ENCODE measurements at regions not wholly inside any gene's neighbourhood (a gene's known extent, or its start where the extent isn't known, plus 50 kb on each side); places are given as distances from the start of the nearest gene placed in this dataset.
A peak's percentile ranks its signal among the peaks of the same experiment; 100 is the strongest.
"Not testable (repeated sequence)": the region's sequence is repeated elsewhere in the genome, so short reads cannot be mapped to it uniquely, and the experiment has no call there.

GRCh38 chr19:28655054-28655453 lies 557.9 kb downstream of the UQCRFS1 start:
- no peak for DNase-seq

- DNase-seq, result no peak
Observed at GRCh38 chr19:28652765-28653164, 560.2 kb downstream of the UQCRFS1 start.

DNA sequence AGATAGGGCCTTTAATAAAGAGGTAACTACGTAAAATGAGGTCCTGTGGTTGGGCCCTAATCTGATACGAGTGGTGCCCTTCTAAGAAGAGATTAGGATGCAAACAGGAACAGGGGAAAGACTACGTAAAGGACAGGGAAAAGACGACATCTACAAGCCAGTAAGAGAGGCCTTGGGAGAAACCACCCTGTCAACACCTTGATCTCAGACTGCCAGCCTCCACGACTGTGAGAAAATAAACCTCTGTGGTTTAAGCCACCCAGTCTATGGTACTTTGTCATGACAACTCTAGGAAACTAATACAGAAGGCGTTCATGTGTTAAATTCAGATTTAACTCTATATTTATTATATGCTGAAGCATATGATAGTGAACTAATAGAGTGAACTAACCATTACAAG lies 566.3 kb downstream of the UQCRFS1 start:
- DNase-seq, result no peak

DNA sequence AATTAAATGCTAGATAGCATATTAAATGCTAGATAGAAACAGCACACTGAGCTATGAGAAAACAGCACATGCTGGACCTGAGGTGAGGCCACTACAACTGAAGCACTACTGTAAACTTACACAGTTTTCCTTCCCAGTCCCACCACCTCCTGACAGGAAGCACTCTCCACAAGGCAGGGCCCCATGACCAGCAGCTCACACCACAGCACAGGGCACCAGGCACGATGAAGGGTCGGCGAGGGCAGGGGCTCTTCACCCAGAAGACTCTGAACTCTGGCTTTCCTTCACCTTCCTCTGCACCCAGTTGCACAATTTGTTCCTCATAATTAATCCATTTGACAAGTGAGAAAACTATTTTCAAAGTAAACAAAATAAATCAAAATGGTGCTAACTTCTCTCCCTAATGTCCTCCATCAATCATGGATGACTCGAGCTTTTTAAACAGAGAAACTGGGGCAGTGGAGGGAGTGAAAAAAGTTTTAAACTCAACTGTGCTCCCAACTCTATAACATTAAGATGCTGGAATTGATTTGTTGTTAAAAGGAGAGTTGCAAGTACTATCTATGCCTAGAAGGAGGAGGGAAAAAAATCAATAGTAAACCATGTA lies 568.7 kb downstream of the UQCRFS1 start:
- DNase-seq, result no peak

GRCh38 chr19:28642787-28643683 lies 569.9 kb downstream of the UQCRFS1 start:
- no peak for DNase-seq

DNA sequence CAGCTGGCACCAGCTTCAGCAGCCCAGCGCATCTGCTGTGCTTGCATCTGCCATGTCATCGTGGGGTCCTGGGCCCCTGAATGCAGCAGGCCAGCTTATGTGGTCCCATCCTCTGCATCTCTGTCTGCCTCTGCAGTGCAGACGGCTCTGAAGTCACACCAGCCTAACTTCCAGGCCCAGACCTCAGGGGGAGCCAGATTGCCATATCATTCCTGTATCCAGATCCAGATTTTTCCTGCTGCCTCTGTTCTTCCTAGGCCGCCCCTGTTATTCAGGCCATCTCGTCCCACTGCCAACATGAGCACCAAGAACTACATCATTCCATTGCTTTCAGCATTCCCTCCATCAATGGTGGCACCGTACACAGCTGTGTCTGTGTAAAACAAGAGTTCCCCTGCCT lies 571.6 kb downstream of the UQCRFS1 start:
- DNase-seq, result no peak

- DNase-seq, result no peak
Observed at GRCh38 chr19:28640506-28640905, 572.4 kb downstream of the UQCRFS1 start.

DNA sequence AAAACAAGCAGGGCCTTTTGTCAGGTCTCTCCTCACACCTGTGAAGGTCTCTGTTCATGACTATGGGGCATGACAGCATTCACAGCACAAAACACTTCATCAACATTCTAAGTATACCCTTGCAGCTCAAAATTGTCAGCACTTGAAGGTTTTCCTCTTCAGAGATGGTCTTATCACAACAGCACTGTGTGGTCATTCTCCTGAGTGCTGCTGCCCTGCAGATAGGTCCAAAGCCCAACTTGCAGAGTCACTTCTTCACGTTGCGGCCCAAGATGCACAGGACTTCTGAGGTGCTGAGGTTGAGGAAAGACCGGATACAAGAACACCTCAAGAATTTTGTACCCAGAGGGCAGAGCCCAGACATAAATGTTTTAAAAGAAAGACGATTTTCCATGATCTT lies 574.5 kb downstream of the UQCRFS1 start:
- DNase-seq, result no peak

DNA sequence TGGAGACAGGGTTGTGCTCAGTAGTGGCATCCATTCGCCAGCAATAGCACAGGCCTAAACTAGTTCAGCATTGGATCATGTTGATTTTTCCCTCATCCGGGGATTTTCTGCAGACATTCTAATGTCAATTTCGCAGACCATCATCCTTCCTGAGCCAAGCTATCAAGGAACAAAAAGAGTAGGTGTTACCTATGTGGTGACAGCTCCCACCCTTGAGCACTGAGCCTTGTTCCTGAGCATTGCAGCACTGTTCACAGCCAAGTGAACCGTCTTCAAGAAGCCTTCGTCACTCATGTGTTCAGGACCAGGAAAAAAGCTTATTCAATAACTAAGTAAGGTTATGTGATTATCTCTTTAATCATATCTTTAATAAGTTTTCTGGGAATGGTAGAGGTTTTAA lies 576.2 kb downstream of the UQCRFS1 start:
- no peak for DNase-seq

- no peak for DNase-seq
Observed at GRCh38 chr19:28636016-28636629, 576.8 kb downstream of the UQCRFS1 start.

- no peak for DNase-seq
Observed at GRCh38 chr19:28634837-28635236, 578.1 kb downstream of the UQCRFS1 start.

DNA sequence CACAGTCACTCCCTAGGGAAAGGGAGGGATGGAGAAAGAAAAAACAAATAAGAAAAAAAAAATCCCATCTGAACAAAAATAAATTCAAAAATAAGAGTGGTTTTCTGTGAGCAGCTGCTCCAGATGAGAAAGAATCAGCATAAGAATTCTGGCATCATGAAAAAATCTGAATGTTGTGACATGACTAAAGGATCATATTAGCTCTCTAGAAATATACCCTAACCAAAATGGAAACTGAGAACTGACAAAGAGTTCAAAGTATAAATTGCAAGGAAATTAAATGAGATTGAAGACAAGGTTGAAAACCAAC lies 579.0 kb downstream of the UQCRFS1 start:
- no peak for DNase-seq

DNA sequence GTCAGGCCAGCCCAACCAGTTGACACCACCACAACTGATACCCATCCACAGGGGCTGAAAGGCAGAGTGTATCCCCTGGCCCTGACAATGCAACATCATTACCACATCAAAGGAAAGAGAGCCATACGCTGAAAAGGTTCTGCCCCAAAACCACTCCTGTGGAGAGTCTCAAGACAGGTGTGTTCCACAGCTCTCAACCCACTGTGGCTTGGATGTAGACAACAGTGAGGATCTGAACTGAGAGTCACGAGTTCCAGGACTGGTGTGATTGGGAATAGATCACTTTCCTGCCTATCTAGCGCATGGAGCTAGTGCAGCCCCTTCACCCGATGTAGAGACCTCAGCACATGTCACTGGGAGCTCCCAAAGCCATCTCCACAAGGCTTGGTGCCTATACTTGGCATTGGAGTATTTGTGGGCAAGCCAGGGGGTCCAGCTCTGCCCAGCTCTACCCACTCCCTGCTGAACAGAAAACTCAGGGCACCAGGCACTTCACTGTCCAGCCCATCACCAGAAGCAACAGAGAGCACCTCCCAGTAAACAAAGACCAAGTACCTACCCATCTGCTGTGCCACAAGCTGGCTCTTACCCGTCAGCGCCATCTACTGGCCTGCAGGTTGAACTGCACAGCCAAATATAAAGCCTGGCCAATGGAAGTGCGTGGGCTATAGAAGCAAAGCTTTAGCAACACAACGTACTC lies 579.5 kb downstream of the UQCRFS1 start:
- DNase-seq, result peak; percentile 3

- DNase-seq, result no peak
Observed at GRCh38 chr19:28632371-28633080, 580.4 kb downstream of the UQCRFS1 start.

DNA sequence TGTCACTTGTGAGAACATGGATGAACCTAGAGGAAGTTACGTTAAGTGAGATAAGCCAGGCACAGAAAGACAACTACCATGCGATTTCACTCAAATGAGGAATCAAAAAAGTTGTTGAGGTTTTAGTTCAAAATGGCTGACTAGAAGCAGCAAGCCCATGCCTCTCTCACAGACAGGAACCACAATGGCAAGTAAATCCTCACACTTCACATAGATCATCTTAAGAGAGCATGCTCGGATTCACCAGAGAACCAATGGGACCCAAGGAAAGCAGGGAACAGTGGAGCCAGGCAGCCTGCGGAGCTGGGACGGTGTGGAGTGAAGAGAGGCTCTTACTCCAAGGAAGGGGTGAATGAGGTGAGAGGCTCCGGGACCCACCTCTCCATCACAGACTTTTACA lies 581.0 kb downstream of the UQCRFS1 start:
- no peak for DNase-seq

GRCh38 chr19:28627669-28628068 lies 585.3 kb downstream of the UQCRFS1 start:
- no peak for DNase-seq

DNA sequence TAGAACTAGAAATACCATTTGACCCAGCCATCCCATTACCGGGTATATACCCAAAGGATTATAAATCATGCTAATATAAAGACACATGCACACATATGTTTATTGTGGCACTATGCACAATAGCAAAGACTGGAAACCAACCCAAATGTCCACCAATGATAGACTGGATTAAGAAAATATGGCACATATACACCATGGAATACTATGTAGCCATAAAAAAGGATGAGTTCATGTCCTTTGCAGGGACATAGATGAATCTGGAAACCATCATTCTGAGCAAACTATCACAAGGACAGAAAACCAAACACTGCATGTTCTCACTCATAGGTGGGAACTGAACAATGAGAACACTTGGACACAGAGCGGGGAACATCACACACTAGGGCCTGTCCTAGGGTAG lies 586.5 kb downstream of the UQCRFS1 start:
- DNase-seq, result not testable (repeated sequence)

DNA sequence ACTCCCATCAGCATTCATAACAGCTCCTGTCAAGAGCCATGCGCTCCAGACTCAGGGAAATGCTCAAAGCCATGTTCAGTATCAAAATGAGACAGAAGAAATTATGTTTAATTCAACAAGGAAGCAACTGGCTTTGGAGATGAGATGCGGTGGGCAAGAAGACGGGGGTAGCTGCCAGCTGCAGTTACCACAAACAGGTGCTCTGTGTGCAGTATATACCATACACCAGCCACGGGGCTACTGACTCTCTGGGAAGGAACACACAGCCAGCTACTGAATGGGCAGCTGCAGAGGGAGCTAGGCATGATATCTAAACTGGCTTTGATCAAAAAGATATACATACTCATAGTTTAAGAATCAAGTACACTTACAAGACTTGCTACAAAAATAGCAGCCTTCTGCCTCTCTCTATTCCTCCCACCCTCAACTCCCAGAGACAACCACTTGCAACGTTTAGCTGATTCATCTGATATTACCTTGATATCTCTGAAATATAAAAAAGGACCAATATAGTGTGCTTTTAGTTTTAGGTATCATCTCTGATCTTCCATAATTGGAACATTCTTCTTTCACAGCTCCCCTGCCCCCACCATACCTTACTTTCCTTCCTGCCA lies 593.0 kb downstream of the UQCRFS1 start:
- DNase-seq, result no peak

GRCh38 chr19:28618504-28618903 lies 594.4 kb downstream of the UQCRFS1 start:
- no peak for DNase-seq

DNA sequence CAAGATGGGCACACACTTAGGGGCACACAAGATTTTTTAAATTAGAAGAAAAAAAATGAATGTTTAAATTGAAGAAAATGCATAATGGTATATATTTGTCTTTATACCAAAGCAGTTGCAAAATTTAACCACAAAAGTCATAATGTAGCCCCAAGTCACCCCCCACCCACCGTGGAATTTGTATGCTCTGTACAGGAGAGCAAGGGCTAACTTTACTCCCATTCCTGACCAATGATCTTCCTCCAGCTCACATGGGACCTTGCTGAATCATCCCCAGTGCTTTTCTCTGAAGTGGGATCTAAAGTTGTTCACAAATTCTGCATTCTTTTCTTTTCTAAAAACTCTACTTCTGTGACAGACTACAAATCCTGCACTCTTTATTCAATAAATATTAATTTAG lies 597.0 kb downstream of the UQCRFS1 start:
- DNase-seq, result no peak

DNA sequence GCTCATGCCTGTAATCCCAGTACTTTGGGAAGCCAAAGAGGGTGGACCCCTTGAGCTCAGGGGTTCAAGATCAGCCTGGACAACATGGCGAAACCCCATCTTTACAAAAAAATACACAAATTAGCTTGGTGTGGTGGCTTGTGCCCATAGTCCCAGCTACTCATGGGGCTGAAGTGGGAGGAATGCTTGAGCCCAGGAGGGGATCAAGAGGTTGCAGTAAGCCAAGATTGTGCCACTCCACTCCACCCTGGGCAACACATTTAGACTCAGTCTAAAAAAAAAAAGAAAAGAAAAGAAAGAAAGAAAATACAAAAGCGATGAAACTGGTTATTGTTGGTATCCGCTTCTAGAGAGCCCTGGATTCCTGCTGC lies 597.4 kb downstream of the UQCRFS1 start:
- no peak for DNase-seq
